H1 (cell line): ENCODE measurements at regions not wholly inside any gene's neighbourhood (a gene's known extent, or its start where the extent isn't known, plus 50 kb on each side); places are given as distances from the start of the nearest gene placed in this dataset.

Experiments used
- CBX5 ChIP-seq: fragments of 300-800, 300-1000 bp; sonication (generic); IDR thresholded peaks from 2 replicates; pipeline ENCODE4 v1.7.1; 2016; ENCODE audit warnings: antibody characterized with exemption, low read length, low read depth
- CHD1 ChIP-seq: IDR thresholded peaks from 2 replicates; pipeline ENCODE4 v1.6.1; 2012; ENCODE audit warnings: low read depth, low read length, improper control_type of control experiment
- CHD7 ChIP-seq: fragments of 300-600 bp; sonication (generic); IDR thresholded peaks from 2 replicates; pipeline ENCODE4 v1.7.1; 2012; ENCODE audit warnings: low read length, moderate library complexity, mild to moderate bottlenecking, inconsistent platforms; ENCODE audit not compliant: insufficient replicate concordance
- CREB1 ChIP-seq: IDR thresholded peaks from 2 replicates; pipeline ENCODE4 v1.6.1; 2012; ENCODE audit warnings: inconsistent platforms
- EZH2 ChIP-seq: fragments of 200-600 bp; sonication (generic); IDR thresholded peaks from 2 replicates; pipeline ENCODE4 v1.7.1; 2012; ENCODE audit warnings: low read depth, mild to moderate bottlenecking, moderate library complexity, low read length, inconsistent platforms; ENCODE audit not compliant: severe bottlenecking
- TAF1 ChIP-seq: IDR thresholded peaks from 2 replicates; pipeline ENCODE4 v1.6.1; 2011; ENCODE audit warnings: mild to moderate bottlenecking, low read depth, low read length

GRCh38 chr16:79750311-79750710 is 149.8 kb upstream of the MAF start (continued):
- TF ChIP-seq CHD7 (no peak), CBX5 (no peak), EZH2 (no peak), TAF1 (no peak), CHD1 (no peak), CREB1 (no peak)
